Neural progenitor cell (in vitro differentiated cells): ENCODE measurements at regions not wholly inside any gene's neighbourhood (a gene's known extent, or its start where the extent isn't known, plus 50 kb on each side); places are given as distances from the start of the nearest gene placed in this dataset.

Experiments
- EZH2 ChIP-seq: fragments of 200-600 bp; sonication (generic); IDR thresholded peaks from 2 replicates; pipeline ENCODE4 v1.6.1; 2017; ENCODE audit warnings: antibody characterized with exemption, mild to moderate bottlenecking, moderate library complexity
- EZH2phosphoT487 ChIP-seq: fragments of 200-600 bp; sonication (generic); IDR thresholded peaks from 2 replicates; pipeline ENCODE4 v1.6.1; 2017; ENCODE audit warnings: antibody characterized with exemption
- TF ChIP-seq, protein P1 (sequence below): fragments of 200-600 bp; sonication (generic); IDR thresholded peaks from 2 replicates; pipeline ENCODE4 v1.5.1; 2017; ENCODE audit warnings: antibody characterized with exemption, mild to moderate bottlenecking

DNA sequence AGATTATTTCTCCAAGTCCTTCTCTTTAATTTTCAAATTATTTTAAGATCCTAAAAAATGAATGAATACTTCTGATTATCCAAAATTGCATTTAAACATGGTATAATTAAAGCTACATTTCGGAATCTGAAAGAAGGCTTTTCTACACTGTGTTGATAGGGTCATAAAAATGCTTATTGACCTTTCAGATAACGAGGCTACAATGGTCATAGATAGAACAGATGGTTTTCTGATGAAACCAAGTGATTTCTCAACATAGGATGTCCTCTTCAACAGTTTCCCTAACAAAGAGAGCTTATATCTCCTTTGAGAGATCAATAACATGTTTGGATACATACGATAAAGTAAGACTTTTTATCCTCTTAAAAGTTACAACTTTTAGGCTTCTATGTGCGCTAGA, 201.1 kb downstream of the PTH2R start:
- TF ChIP-seq, protein P1, sequence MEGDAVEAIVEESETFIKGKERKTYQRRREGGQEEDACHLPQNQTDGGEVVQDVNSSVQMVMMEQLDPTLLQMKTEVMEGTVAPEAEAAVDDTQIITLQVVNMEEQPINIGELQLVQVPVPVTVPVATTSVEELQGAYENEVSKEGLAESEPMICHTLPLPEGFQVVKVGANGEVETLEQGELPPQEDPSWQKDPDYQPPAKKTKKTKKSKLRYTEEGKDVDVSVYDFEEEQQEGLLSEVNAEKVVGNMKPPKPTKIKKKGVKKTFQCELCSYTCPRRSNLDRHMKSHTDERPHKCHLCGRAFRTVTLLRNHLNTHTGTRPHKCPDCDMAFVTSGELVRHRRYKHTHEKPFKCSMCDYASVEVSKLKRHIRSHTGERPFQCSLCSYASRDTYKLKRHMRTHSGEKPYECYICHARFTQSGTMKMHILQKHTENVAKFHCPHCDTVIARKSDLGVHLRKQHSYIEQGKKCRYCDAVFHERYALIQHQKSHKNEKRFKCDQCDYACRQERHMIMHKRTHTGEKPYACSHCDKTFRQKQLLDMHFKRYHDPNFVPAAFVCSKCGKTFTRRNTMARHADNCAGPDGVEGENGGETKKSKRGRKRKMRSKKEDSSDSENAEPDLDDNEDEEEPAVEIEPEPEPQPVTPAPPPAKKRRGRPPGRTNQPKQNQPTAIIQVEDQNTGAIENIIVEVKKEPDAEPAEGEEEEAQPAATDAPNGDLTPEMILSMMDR, result no peak
- TF ChIP-seq EZH2 (no peak), EZH2phosphoT487 (no peak)
